ENCODE measurements at regions not wholly inside any gene's neighbourhood (a gene's known extent, or its start where the extent isn't known, plus 50 kb on each side); places are given as distances from the start of the nearest gene placed in this dataset.
A peak's percentile ranks its signal among the peaks of the same experiment; 100 is the strongest.
"Not testable (repeated sequence)": the region's sequence is repeated elsewhere in the genome, so short reads cannot be mapped to it uniquely, and the experiment has no call there.

GRCh38 chr5:148880197-148880596 lies 53.8 kb downstream of the ADRB2 start:
- DNase-seq = no peak

DNA sequence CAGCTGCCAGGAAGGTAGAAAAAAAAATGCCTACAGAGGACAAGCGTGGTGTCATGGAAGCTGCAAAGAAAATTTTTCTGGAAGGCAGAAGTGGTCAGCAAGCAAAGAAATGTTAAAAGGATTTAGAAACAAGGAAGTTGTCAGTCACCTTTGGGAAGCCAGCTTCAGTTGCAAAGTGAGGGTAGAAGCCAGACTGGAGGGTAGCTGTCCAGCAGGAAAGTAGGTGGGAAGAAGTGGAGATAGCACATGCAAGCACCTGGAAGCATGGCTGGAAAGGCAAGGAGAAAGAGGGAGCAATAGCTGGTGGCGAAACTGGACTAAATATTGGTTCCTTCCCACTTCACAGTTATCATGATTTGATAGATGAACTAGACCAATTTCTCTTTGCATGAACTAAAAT lies 54.3 kb downstream of the ADRB2 start:
- no peak for DNase-seq

DNA sequence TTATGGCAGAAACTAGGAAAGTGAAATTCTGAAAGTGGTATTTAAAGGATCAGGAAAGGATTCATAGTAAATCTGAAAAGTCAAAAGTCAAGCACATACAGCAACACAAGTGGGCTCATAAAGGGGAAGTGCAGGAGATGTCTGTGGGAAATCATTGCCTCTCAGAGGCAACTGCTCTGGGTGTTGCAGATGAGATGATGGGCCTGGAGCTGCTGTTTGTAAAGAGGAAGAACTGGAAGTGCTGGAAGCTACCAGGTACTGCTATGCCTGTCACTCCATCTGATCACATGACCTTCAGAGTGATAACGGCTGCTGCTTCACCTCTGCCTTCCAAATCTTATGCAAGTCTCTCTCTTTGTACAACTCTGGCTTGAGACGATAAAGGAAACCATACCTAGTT lies 55.9 kb downstream of the ADRB2 start:
- peak; percentile 65 for DNase-seq

DNA sequence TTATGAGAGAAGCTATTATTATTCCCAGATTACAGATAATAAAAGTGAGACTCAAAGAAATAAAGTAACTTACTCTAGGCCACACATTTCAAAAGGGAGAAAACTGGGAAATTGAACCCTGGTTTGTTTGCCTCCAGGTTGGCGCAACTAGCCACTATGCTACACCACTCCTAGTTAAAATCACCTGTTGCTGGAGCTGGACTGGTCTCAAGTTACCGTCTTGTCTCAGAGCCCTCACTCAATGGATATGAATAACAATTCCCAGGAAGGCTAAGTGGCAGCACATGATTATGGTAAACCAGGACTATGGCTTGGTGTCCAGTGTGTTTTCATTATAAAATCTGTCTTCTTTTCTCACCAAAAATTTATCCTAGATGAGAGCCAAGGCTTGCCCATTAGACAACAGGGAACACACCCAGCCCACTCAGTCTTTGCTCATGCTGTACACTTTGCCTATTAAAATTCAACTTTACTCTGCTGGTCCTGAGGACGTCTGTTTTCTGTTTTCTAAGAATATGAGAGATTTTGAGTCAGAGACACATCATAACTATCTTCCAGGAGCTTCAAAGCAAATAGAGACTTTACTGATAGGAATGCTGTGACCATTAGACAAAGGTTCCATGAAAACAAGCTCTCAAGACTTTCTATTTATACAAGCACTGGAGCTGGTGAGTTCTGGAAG lies 58.1 kb downstream of the ADRB2 start:
- no peak for DNase-seq

GRCh38 chr5:148887123-148887881 lies 60.9 kb downstream of the ADRB2 start:
- DNase-seq = no peak

GRCh38 chr5:148889936-148890335 lies 63.5 kb downstream of the ADRB2 start:
- not testable (repeated sequence) for DNase-seq

GRCh38 chr5:148895441-148895840 lies 69.0 kb downstream of the ADRB2 start:
- DNase-seq = not testable (repeated sequence)

DNA sequence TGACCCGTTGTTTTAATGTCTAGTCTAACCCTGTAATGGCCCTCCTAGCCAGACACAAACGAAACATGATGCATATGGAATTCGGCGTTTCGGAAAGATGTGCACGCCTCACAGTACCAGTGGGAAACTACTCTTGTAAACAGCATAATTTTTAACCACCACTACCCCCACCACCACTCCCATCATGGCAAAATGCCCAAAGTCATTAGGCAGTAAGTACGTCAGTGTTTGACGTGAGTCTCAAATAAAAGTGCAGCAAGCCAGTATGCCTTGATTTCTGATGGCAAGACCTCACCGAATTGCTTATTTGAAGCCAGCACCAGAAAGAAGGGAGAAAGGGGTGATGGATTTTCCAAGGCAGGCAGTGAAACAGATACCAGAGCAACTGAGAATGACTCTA lies 71.4 kb downstream of the ADRB2 start:
- DNase-seq = no peak

DNA sequence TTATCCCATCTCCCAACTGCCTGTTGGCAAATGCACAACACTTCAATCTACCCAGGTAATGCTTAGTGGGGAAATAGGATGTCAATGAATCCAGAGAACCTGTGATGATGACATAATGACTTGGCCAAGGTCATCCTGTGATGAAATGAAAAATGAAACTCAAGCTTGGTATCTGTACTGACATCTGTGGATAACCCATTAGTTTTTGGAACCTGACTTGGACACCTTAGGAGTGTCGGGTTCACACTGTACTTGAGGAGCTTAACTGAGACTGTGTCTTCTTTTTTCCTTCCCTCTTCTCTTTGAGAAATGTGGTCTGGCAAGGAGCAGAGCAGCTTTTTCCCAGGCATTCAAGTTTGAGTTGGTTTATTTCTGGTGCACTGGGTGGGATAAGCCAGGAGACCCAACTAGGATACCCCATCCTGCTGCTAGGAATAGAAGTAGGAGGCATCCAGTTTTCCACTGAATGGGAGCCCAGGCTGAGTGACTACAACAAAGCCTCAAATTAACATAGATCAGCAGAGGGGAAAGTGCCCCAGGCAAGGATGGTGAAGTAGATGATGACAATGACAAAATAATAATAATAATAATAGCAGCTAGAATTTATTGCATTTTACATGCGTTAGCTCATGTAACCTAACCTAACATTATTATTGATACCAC lies 72.1 kb downstream of the ADRB2 start:
- DNase-seq = no peak

- DNase-seq = no peak
Measured at GRCh38 chr5:148899993-148900392, 73.6 kb downstream of the ADRB2 start.

- DNase-seq = no peak
Measured at GRCh38 chr5:148902478-148902877, 76.1 kb downstream of the ADRB2 start.

DNA sequence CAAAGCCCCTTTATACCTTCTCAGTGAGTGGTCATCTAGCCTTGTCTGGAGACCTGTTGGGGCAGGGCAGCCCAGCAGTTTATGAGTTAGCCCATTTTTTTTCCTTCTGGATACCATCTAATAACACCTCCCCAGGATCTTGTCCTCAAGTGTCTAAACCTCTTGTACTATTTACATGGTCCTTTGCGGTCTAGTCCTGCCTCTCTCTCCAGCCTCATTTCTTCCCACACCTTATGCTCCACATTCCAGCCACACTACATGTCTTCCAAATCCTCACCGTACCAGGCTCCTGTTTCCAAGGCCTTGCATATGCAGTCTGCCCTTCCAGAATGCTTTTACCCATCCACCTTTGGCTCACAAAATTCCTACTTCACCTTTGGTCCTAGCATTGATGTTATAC lies 77.2 kb downstream of the ADRB2 start:
- DNase-seq = no peak

DNA sequence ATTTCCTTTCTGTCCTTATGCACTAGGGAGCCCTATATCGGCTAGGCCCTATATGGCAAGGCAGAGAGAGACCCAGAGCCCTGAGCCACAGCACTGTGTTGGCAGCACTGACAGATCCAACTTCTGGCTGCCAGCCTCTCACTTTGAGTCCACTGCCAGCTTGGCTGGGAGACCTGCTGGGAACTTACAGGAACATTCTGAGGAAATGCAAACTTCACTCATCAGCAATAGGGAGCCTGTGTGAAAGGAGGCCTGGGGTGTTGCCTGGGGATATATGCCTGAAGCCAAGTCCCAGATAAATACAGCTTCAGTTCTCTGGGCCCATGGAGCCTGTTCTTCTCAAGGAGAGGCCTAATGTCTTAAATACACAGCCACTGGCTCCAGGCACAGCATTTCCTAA lies 78.0 kb downstream of the ADRB2 start:
- DNase-seq = no peak

DNA sequence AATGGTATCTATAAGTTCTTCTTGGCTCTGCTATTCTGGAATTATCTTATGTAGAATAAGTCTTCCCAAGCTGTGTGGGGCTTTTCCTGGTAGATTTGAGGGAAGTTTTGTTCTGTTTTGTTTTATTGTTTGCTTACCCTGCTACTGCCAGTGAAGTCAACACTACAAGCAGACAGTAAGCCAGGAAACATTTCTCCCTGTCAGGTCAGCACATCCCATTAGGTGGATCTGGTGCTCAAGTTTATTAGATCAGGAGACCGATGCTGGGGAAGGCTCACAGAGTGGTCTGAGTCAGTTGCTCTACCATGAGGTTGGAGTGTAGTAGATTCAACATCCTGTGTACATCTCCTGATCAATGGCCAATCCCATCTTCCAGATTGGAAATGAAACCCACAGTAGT lies 79.1 kb downstream of the ADRB2 start:
- DNase-seq = no peak

DNA sequence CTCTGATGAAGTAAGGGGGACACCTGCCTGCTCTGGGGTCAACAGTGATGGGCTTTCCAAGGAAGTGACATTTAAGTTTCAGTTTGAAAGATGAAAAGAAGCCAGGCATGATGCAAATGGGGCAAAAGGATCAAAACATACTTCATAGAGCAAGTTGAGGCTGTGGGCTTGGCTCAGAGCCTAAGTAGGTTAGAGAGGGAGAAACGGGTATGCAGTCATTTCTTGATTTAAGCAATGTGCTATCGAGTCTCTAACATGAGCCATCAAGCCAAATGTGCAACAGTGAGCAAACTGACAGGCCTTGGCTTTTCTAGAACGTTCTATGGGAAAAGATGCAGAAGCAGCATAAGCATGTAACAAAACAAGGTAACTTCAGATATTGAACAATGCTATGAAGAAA lies 80.6 kb downstream of the ADRB2 start:
- DNase-seq = no peak

- no peak for DNase-seq
Measured at GRCh38 chr5:148909040-148909439, 82.6 kb downstream of the ADRB2 start.

DNA sequence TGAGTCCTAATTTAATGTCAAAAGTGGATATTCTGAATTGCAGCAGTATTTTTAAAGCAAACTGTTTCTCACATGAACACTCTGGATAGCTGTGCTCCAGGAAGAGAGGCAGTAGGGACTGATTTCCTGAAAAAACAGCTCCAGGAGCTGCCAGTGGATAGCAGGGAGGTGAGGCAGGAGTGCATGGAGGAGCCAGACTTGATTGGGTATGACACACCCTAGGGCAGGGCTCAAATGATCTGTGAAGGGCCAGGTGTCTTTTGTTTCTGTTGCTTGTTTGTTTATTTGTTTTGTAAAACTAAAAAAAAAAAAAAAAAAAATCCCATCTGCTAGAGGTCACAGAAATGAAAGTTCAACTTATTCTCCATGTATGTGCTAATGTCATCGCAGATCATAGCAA lies 83.4 kb downstream of the ADRB2 start:
- DNase-seq = no peak

DNA sequence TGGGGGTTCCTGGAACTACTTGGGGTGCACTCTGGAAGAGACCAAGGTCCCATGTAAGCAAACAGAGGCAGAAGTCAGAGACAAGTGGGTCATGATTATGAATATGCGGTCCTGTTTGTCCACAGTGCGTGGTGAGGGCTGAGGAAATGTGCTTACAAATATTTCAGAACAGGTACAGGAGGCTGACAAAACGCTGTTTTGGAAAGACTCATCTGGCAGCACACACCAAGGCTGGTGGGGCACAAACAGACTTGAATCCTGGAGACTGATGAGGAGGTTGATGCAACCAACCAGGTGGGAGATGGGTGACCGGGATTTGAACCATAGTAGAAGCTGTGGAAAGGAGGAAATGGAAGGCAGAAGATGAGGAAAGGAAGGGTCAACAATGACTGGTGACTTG lies 83.8 kb downstream of the ADRB2 start:
- no peak for DNase-seq

GRCh38 chr5:148910686-148911361 lies 84.4 kb downstream of the ADRB2 start:
- no peak for DNase-seq

DNA sequence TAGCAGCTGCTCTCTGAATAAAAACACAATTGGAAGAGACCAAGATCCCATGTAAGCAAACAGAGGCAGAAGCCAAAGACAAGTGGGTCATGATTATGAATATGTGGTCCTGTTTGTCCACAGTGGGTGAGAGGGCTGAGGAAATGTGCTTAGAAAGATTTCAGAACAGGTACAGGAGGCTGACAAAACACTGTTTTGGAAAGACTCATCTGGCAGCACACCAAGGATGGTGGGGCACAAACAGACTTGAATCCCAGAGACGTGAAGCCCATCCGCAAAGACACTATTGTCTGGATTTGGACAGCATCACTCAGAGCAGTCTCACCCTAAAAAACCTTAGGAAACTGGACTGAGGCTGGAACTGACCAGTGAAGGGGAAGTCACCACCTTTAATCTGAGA lies 85.0 kb downstream of the ADRB2 start:
- DNase-seq = no peak

DNA sequence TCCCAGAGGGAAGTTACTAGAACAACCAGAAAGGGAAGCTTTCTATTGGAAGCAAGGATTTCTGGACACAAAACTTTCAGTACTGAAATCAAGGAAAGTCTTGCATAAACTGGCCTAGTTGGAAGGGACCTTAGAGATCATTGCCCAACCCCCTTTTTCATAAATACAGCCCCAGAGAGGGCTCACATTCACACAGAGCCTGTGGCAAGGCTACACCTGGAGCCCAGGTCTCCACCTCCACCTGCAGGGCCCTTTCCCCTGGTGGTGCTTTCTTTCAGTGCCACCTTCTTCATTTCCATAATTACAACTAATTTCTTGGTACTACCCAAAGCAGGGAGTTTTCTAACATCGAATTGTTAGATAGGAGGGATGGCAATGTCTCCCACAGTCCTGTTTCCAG lies 85.7 kb downstream of the ADRB2 start:
- DNase-seq = no peak

DNA sequence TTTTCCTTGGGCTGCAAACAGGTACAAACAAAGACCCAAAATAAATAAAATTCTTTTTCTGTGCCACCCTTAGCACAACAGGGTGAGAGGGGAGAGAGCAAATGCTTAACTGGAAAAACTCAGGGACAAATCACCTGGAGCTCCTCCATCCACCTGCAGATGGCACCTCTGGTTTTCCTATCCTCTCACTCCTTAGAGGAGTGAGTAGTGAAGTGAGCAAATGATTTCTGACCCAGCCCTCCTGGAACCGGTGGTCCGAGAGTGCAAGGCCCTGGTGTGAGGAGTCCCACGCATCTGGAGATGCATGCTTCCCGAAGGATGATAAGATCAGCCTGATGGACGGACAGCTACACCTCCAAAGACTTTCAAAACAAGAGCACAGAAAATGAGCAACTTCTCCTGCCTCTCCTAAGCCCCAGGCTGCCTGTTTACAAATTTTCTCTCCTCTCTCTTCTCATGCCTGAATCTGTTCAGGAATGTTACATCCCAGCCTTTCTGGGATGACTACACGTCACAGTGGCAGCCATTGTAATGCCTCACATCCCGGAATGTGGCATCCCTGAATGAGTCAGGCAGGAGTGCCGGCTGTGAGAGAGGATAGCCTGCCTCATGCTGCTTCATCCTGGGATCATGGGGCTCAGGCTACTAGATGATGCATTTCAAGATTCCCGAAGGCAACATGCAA lies 86.4 kb downstream of the ADRB2 start:
- DNase-seq = no peak

- DNase-seq = no peak
Measured at GRCh38 chr5:148913493-148913892, 87.1 kb downstream of the ADRB2 start.
